Type B pancreatic cell (in vitro differentiated cells): ENCODE measurements at regions not wholly inside any gene's neighbourhood (a gene's known extent, or its start where the extent isn't known, plus 50 kb on each side); places are given as distances from the start of the nearest gene placed in this dataset.
"Not testable (repeated sequence)": the region's sequence is repeated elsewhere in the genome, so short reads cannot be mapped to it uniquely, and the experiment has no call there.

Source experiments
- DNase-seq: peaks from one replicate; pipeline ENCODE4 v3.0.0; 2021; ENCODE audit warnings: mixed read lengths; ENCODE audit not compliant: unreplicated experiment; ENCODE audit errors: extremely low spot score
- H3K27ac Mint-ChIP-seq: 2 replicates; pipeline ENCODE4 v1.8.0; 2021; ENCODE audit warnings: mild to moderate bottlenecking, mixed read lengths
- H3K27me3 Mint-ChIP-seq: 2 replicates; pipeline ENCODE4 v1.8.0; 2021; ENCODE audit warnings: mixed read lengths
- H3K36me3 Mint-ChIP-seq: 2 replicates; pipeline ENCODE4 v1.8.0; 2021; ENCODE audit warnings: mixed read lengths
- H3K4me1 Mint-ChIP-seq: one replicate; pipeline ENCODE4 v1.8.0; 2021; ENCODE audit warnings: mixed read lengths; ENCODE audit not compliant: unreplicated experiment
- H3K4me3 Mint-ChIP-seq: 2 replicates; pipeline ENCODE4 v1.8.0; 2021; ENCODE audit warnings: mild to moderate bottlenecking, mixed read lengths
- H3K9me3 Mint-ChIP-seq: 2 replicates; pipeline ENCODE4 v1.8.0; 2021; ENCODE audit warnings: mixed read lengths

DNA sequence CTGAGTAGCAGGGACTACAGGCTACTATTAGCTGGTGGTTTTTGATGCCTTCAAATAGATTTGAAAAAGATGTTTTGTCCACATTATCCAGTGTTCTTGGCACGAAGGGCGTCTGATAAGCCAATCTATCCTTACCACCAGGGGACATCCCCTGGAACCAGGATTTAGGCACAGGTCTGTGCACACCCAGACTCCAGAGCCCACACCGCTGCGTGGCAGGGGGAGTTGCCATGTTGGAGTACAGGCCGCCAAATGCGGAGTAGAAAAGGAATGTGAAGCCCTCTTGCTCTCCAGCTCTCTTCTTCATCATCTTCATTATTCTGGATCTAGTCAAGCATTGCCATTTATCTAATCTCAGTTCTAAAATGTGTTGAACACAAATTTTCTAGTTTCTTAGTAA lies 54.3 kb downstream of the RNU1-4 start:
- not testable (repeated sequence) for H3K36me3 Mint-ChIP-seq, H3K4me1 Mint-ChIP-seq, H3K9me3 Mint-ChIP-seq, H3K4me3 Mint-ChIP-seq, H3K27me3 Mint-ChIP-seq, H3K27ac Mint-ChIP-seq
- peak; percentile 67 for DNase-seq

DNA sequence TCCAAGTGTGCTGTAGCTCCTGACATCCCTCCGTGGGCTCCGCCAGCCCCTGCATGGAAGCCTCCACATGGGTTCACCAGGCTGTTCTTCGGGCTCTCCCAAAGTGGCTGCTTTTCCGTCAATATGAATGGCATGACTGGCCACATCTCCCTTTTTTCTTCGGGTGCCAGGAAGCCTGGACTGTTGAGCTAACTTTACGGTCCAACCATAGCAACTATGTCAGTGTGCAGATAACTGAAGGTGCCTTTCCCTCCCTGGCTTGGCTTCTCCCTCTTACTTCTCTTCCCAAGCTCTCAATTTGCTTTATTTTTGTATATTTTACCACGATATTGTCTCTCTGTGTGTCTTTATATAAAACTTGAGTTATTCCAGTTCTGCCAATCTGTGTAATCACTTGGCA lies 54.8 kb downstream of the RNU1-4 start:
- H3K4me1 Mint-ChIP-seq, H3K27me3 Mint-ChIP-seq, H3K4me3 Mint-ChIP-seq, H3K27ac Mint-ChIP-seq, H3K36me3 Mint-ChIP-seq, H3K9me3 Mint-ChIP-seq, DNase-seq: not testable (repeated sequence)

DNA sequence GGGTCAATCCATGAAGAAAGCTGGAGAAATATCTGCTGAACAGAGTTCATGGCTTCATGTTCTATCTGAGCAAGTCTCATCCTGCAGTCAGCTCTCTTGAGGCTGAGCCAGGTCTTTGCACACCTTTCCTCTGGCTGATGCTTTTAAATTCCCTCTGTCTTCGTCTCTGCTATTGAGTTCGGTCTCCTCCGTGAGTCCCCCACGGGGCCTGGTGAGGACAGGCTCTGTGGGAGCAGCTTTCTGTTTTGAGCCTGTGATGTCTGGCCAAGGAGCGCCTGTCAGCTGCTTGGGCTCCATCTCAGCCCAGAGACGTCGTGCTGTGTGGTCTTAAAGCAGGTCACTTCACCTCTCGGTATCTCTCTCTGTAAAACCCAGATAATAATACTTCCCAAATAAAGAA lies 55.9 kb downstream of the RNU1-4 start:
- H3K4me1 Mint-ChIP-seq, H3K27me3 Mint-ChIP-seq, H3K27ac Mint-ChIP-seq, H3K9me3 Mint-ChIP-seq, H3K4me3 Mint-ChIP-seq, H3K36me3 Mint-ChIP-seq: not testable (repeated sequence)
- peak; percentile 62 for DNase-seq

DNA sequence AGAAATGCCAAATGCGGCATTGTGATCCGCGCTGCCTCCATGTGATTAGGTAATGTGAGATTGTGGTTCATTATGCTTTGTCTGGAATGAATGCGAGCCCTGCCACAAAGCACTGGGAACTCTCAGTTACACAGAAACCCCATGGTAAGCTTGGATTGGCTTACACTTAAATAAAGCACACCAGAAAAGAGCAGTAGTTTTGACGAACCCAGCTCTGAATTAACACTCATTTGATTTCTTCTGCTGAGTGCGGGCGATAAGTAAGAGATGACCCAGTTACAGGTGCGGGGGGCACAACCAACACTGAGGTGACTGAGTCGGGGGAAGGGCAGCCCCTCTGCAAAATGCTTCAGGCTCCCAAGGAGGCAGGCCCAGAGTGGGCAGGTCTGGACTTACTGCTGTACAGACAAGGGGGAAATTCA lies 56.3 kb downstream of the RNU1-4 start:
- H3K36me3 Mint-ChIP-seq, H3K27me3 Mint-ChIP-seq, H3K27ac Mint-ChIP-seq, H3K4me3 Mint-ChIP-seq, H3K9me3 Mint-ChIP-seq, H3K4me1 Mint-ChIP-seq: not testable (repeated sequence)
- peak; percentile 70 for DNase-seq

DNA sequence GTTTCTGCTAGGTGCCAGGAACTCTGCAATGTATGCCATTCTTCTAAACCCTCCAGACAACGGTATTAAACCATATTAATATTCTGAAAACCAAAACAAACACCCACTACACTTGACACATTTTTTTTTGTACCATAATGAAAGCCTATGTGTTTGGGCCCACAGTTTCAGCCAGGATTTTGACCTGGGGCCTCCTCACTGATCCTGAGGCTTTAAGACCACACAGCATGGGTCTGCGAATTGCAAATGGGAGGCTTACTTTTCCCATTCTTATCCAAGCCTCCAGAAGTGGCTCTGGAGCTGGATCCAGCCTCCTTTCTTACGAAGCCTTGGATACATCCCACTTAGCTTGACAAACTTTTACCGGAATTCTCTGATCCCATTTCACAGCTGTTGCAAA lies 56.7 kb downstream of the RNU1-4 start:
- H3K4me1 Mint-ChIP-seq, H3K27me3 Mint-ChIP-seq, H3K27ac Mint-ChIP-seq, H3K9me3 Mint-ChIP-seq, DNase-seq, H3K36me3 Mint-ChIP-seq, H3K4me3 Mint-ChIP-seq: not testable (repeated sequence)

DNA sequence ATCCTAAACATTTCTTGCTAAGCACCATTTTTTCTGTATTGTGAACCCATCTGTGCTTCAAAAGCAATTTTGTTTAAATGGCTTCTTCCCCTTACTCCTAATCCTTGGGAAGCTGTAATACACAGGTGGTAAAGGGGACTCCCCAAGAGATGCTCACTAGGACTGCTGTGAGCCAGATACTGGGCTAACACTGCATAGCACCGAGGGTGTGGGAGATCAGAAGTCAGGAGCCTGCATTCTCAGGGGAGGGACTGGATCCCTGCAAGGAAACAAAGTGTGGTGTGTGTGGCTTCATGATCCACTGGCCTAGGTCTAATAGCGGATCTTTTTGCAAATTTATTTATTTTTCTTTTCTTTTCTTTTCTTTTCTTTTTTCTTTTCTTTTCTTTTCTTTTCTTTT lies 57.7 kb downstream of the RNU1-4 start:
- DNase-seq = peak; percentile 60
- H3K4me1 Mint-ChIP-seq, H3K27ac Mint-ChIP-seq, H3K4me3 Mint-ChIP-seq, H3K9me3 Mint-ChIP-seq, H3K27me3 Mint-ChIP-seq, H3K36me3 Mint-ChIP-seq: not testable (repeated sequence)
